A673 (cell line): ENCODE measurements at regions not wholly inside any gene's neighbourhood (a gene's known extent, or its start where the extent isn't known, plus 50 kb on each side); places are given as distances from the start of the nearest gene placed in this dataset.

ENCODE experiments used
- BruUV-seq: library from RNA; stranded (reverse); fragments of 400-500 nt; replicated peaks from 2 replicates; lab custom pipeline; 2021; lab: Mats Ljungman, UMichigan
- CTCF ChIA-PET: fragments of 300-600 bp; sonication (Branson Sonifier 250); formaldehyde crosslinking; loops from one replicate; lab custom pipeline; 2022; ENCODE audit warnings: antibody characterized with exemption; lab: Charles Lee
- POLR2A ChIA-PET: fragments of 300-600 bp; sonication (Branson Sonifier 250); formaldehyde crosslinking; loops from one replicate; lab custom pipeline; 2022; ENCODE audit warnings: antibody characterized with exemption; ENCODE audit not compliant: low non-redundant PET; lab: Charles Lee
- DNase-seq: peaks from one replicate; pipeline ENCODE4 v3.0.0-alpha.2; 2015; ENCODE audit warnings: low spot score
- H3K27ac ChIP-seq: fragments of 200-600 bp; sonication (generic); 2 replicates; pipeline ENCODE4 v1.5.1; 2016; ENCODE audit warnings: mixed run types, low read depth, mild to moderate bottlenecking, mixed read lengths, antibody characterized with exemption, low read length; ENCODE audit not compliant: poor library complexity, severe bottlenecking
- H3K27me3 ChIP-seq: fragments of 200-600 bp; sonication (generic); replicated peaks from 2 replicates; pipeline ENCODE4 v1.6.1; 2017; ENCODE audit warnings: mixed run types, low read depth, mild to moderate bottlenecking, mixed read lengths, antibody characterized with exemption, low read length; ENCODE audit not compliant: insufficient read depth, poor library complexity
- H3K36me3 ChIP-seq: fragments of 200-600 bp; sonication (generic); 2 replicates; pipeline ENCODE4 v1.6.1; 2016; ENCODE audit warnings: mixed run types, mild to moderate bottlenecking, mixed read lengths, antibody characterized with exemption, low read length; ENCODE audit not compliant: insufficient read depth, poor library complexity, severe bottlenecking
- H3K4me1 ChIP-seq: fragments of 200-600 bp; sonication (generic); 2 replicates; pipeline ENCODE4 v1.6.1; 2017; ENCODE audit warnings: mixed run types, mild to moderate bottlenecking, mixed read lengths, antibody characterized with exemption, low read length; ENCODE audit not compliant: insufficient read depth, poor library complexity, severe bottlenecking
- H3K4me3 ChIP-seq: fragments of 200-600 bp; sonication (generic); 2 replicates; pipeline ENCODE4 v1.5.1; 2016; ENCODE audit warnings: low read depth, mixed run types, mild to moderate bottlenecking, mixed read lengths, low read length; ENCODE audit not compliant: poor library complexity, severe bottlenecking
- H3K9me3 ChIP-seq: fragments of 200-600 bp; sonication (generic); 2 replicates; pipeline ENCODE4 v1.6.1; 2016; ENCODE audit warnings: mixed run types, low read depth, mild to moderate bottlenecking, mixed read lengths, antibody characterized with exemption, low read length; ENCODE audit not compliant: poor library complexity, severe bottlenecking
- EZH2 ChIP-seq: fragments of 200-600 bp; sonication (generic); IDR thresholded peaks from 2 replicates; pipeline ENCODE4 v1.6.1; 2017; ENCODE audit warnings: borderline replicate concordance, low read depth, mild to moderate bottlenecking, mixed read lengths, antibody characterized with exemption, low read length; ENCODE audit not compliant: poor library complexity, severe bottlenecking
- intact Hi-C: fragments of 100-400 bp; cut with micrococcal nuclease; formaldehyde crosslinking; loops from one replicate; pipeline ENCODE4 v1.10.0; 2022; ENCODE audit not compliant: unreplicated experiment
- TF ChIP-seq, protein P1 (sequence below): fragments of 300-800, 200-600 bp; sonication (generic); conservative IDR thresholded peaks from 2 replicates; pipeline ENCODE4 v1.5.1; 2017; ENCODE audit warnings: low read depth, mild to moderate bottlenecking, antibody characterized with exemption, low read length, moderate library complexity, mixed read lengths

DNA sequence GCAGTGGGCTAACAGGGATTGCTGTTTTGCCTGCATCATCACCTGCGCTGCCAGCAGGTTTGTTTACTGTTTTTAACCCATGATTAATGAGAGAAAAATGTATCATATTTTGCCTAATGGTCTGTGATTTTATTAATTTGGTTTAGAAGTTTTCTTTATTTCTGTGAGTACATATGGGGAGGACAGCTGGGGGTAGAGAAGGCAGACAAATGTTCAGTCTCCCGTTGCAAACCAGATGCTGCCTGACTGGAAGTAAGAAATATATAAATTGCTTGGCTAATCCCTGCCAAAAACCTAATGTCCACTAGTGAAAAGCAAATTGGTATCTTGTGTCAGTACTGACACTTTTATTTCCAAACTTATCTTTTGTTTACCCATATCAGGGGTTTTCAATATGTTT lies 1766.1 kb upstream of the C9orf72 start:
- CTCF ChIA-PET, result no interaction called here
- no TSS peak for BruUV-seq

DNA sequence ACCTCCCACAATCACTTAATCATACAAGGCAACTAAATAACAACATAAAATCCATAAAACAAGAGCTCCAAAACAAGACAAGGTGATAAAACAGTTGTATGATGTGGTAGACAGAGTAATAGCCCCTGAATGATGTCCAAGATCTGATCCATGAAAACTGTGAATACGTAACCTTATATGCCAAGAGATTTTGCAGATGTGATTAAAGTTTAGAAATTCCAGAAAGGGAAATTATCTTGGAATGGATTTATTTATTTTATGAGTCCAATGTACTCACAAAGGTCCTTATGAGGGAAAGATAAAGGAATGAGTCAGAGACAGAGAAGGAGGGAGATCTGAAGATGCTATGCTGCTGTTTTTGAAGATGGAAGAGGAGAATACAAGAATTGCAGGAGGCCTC lies 1775.7 kb upstream of the C9orf72 start:
- intact Hi-C loops, result no loop called here
- H3K27me3 ChIP-seq, result no peaks in the 10 kb centered on the region
- no peak overlapping the region for H3K27ac ChIP-seq
- TF ChIP-seq EZH2, result no peak
- TF ChIP-seq, protein P1, sequence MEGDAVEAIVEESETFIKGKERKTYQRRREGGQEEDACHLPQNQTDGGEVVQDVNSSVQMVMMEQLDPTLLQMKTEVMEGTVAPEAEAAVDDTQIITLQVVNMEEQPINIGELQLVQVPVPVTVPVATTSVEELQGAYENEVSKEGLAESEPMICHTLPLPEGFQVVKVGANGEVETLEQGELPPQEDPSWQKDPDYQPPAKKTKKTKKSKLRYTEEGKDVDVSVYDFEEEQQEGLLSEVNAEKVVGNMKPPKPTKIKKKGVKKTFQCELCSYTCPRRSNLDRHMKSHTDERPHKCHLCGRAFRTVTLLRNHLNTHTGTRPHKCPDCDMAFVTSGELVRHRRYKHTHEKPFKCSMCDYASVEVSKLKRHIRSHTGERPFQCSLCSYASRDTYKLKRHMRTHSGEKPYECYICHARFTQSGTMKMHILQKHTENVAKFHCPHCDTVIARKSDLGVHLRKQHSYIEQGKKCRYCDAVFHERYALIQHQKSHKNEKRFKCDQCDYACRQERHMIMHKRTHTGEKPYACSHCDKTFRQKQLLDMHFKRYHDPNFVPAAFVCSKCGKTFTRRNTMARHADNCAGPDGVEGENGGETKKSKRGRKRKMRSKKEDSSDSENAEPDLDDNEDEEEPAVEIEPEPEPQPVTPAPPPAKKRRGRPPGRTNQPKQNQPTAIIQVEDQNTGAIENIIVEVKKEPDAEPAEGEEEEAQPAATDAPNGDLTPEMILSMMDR, result no peak
- H3K4me1 ChIP-seq, result no peaks in the 10 kb centered on the region
- H3K9me3 ChIP-seq, result no peaks in the 10 kb centered on the region
- ChIA-PET POLR2A (no interaction called here), CTCF (no interaction called here)
- no peaks in the 10 kb centered on the region for H3K36me3 ChIP-seq
- BruUV-seq, result no TSS peak
- no peak overlapping the region for H3K4me3 ChIP-seq
- no peak for DNase-seq

More for the DNA sequence above, 1766.1 kb upstream of the C9orf72 start:
- DNase-seq, result no peak
- no peaks in the 10 kb centered on the region for H3K27me3 ChIP-seq
- H3K9me3 ChIP-seq, result no peaks in the 10 kb centered on the region
- POLR2A ChIA-PET, result no interaction called here
- H3K27ac ChIP-seq, result no peak overlapping the region
- intact Hi-C loops, result no loop called here
- no peak overlapping the region for H3K4me3 ChIP-seq
- H3K4me1 ChIP-seq, result no peaks in the 10 kb centered on the region
- TF ChIP-seq EZH2, result no peak
- TF ChIP-seq, protein P1, result no peak
- H3K36me3 ChIP-seq, result no peaks in the 10 kb centered on the region

DNA sequence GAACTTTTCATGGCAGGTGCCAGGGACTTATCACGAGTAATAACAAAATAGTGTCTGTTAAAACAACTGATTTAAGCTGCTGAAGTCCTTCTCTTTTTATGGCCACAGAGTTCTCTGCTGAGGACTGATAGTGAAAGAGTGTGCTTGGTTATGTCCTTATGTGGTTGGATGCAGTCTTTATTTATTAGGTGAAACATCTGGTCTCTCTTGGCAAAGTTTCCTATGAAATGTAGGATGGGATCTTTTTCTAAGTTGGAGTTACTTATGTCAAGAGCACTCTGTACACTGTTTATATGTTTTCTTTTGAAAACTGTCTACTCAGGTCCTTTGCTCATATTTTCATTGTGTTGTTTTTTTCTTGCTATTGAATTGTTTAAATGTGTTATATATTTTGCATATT lies 1816.1 kb upstream of the C9orf72 start:
- no peak for DNase-seq
- H3K36me3 ChIP-seq, result no peaks in the 10 kb centered on the region
- no peak overlapping the region for H3K27ac ChIP-seq
- intact Hi-C loops, result no loop called here
- H3K4me3 ChIP-seq, result no peak overlapping the region
- no TSS peak for BruUV-seq
- no peaks in the 10 kb centered on the region for H3K27me3 ChIP-seq
- H3K4me1 ChIP-seq, result no peaks in the 10 kb centered on the region
- POLR2A ChIA-PET, result no interaction called here
- no peak for TF ChIP-seq EZH2
- CTCF ChIA-PET, result no interaction called here
- no peaks in the 10 kb centered on the region for H3K9me3 ChIP-seq

DNA sequence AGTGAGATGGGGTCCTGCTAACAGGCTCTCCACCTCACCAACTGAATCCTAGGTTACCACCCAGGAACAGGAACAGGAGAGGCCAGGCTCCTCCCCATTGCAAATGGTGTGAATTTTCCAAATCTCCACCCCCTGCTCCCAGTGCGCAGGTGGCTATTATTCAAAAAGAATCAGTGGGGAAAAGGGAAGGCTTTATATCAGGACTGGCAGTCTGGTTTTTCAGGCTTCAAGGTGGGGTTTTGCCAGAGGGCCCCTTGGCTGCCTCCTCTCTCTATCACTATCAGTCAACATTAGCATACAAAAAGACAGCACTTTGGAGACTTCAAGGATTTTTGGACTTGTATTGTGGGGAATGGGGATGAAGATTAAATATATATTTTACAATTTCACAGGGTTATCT lies 1817.6 kb upstream of the C9orf72 start:
- no peaks in the 10 kb centered on the region for H3K9me3 ChIP-seq
- no peaks in the 10 kb centered on the region for H3K27me3 ChIP-seq
- intact Hi-C loops, result no loop called here
- no peaks in the 10 kb centered on the region for H3K4me1 ChIP-seq
- CTCF ChIA-PET, result no interaction called here
- DNase-seq, result no peak
- BruUV-seq, result no TSS peak
- no peaks in the 10 kb centered on the region for H3K36me3 ChIP-seq
- no peak overlapping the region for H3K27ac ChIP-seq
- H3K4me3 ChIP-seq, result no peak overlapping the region
- POLR2A ChIA-PET, result no interaction called here
- TF ChIP-seq, protein P1, result no peak
- TF ChIP-seq EZH2, result no peak
